Gastrocnemius medialis (tissue), 4 donors: ENCODE measurements at regions not wholly inside any gene's neighbourhood (a gene's known extent, or its start where the extent isn't known, plus 50 kb on each side); places are given as distances from the start of the nearest gene placed in this dataset.

Experiments
- ATAC-seq, 2 donors: fragments of 150-250 bp; one replicate each; pipeline ENCODE4 v1.9.1; 2016
- DNase-seq, 2 donors: peaks; one replicate each; pipeline ENCODE4 v3.0.0-alpha.2; 2019
- H3K27ac ChIP-seq, 4 donors: fragments of 200-600 bp; sonication (generic); 1 replicate in 1 of 4; 2 replicates in 3 of 4; pipeline ENCODE4 v1.5.1; 2016 to 2018; ENCODE audit warnings: mild to moderate bottlenecking in 2 of 4, moderate library complexity in 1 of 4
- H3K27me3 ChIP-seq, 3 donors: fragments of 200-600 bp; sonication (generic) in 2 of 3; 1 replicate in 1 of 3; 2 replicates in 2 of 3; pipeline versions ENCODE4 v1.5.1 to v1.6.0; 2016 to 2019; ENCODE audit warnings: mild to moderate bottlenecking in 1 of 3, moderate library complexity in 1 of 3
- H3K36me3 ChIP-seq, 2 donors: fragments of 200-600 bp; sonication (generic) in 1 of 2; one replicate each; pipeline ENCODE4 v1.5.1; 2017 to 2018
- H3K4me1 ChIP-seq, 2 donors: fragments of 200-600 bp; sonication (generic) in 1 of 2; one replicate each; pipeline ENCODE4 v1.5.1; 2016 to 2017; ENCODE audit warnings: mild to moderate bottlenecking in 2 of 2
- H3K4me3 ChIP-seq, 4 donors: fragments of 200-600 bp; sonication (generic) in 3 of 4; 1 replicate in 1 of 4; 2 replicates in 3 of 4; pipeline ENCODE4 v1.5.1; 2016 to 2019; ENCODE audit warnings: mild to moderate bottlenecking in 2 of 4
- H3K9me3 ChIP-seq, 3 donors: fragments of 200-600 bp; sonication (generic) in 2 of 3; 1 replicate in 1 of 3; 2 replicates in 2 of 3; pipeline ENCODE4 v1.5.1; 2016 to 2019
- CTCF ChIP-seq, 5 experiments: fragments of 450-650 bp in 3 of 5; fragments of 200-600 bp in 2 of 5; sonication (generic) in 2 of 5; IDR thresholded peaks in 4 of 5; conservative IDR thresholded peaks in 1 of 5; 1 replicate in 4 of 5; 2 replicates in 1 of 5; pipeline ENCODE4 v1.5.1; 2016 to 2019; ENCODE audit warnings: antibody characterized with exemption in 5 of 5, mild to moderate bottlenecking in 3 of 5, moderate library complexity in 3 of 5
- POLR2A ChIP-seq, 2 donors: fragments of 450-650 bp; IDR thresholded peaks; one replicate each; pipeline ENCODE4 v1.6.1; 2017; ENCODE audit warnings: antibody characterized with exemption in 2 of 2, mild to moderate bottlenecking in 2 of 2, moderate library complexity in 2 of 2
- in situ Hi-C, 4 donors: fragments of 200-750 bp; cut with MboI; loops; one replicate each; pipeline versions ENCODE4 v1.15.0 to v1.8.0; 2017; ENCODE audit warnings: low sequenced_read_pairs in 4 of 4
- intact Hi-C: fragments of 100-400 bp; cut with DNase I; formaldehyde crosslinking; loops from one replicate; pipeline ENCODE4 v1.15.1; 2023; ENCODE audit warnings: low total_unique reads

- ATAC-seq (no peak), DNase-seq (no peak)
- Histone ChIP-seq H3K9me3 (no peaks in the 10 kb centered on the region), H3K4me3 (no peak overlapping the region), H3K36me3 (no peaks in the 10 kb centered on the region), H3K4me1 (no peaks in the 10 kb centered on the region), H3K27ac (no peak overlapping the region), H3K27me3 (no peaks in the 10 kb centered on the region)
- TF ChIP-seq CTCF (IDR thresholded peaks at IDR 0.05 in 4 of 5, conservative IDR thresholded peaks at IDR 0.05 in 1 of 5) (no peak), POLR2A (IDR thresholded peaks at IDR 0.05) (no peak)
- intact Hi-C loops: no loop called here
- in situ Hi-C loops: no loop called here
Observed at GRCh38 chr13:106008540-106008939, 526.9 kb downstream of the EFNB2 start.

- intact Hi-C loops: no loop called here
- in situ Hi-C loops: no loop called here
- no peaks in the 10 kb centered on the region for H3K36me3 ChIP-seq
- DNase-seq (no peak), ATAC-seq (no peak)
- no peak for TF ChIP-seq POLR2A (IDR thresholded peaks at IDR 0.05)
- no peak for TF ChIP-seq CTCF (IDR thresholded peaks at IDR 0.05 in 4 of 5, conservative IDR thresholded peaks at IDR 0.05 in 1 of 5)
- H3K4me3 ChIP-seq: no peak overlapping the region
- H3K4me1 ChIP-seq: no peaks in the 10 kb centered on the region
- H3K27ac ChIP-seq: no peak overlapping the region
- no peaks in the 10 kb centered on the region for H3K9me3 ChIP-seq
- no peaks in the 10 kb centered on the region for H3K27me3 ChIP-seq
Observed at GRCh38 chr13:106007156-106007555, 528.3 kb downstream of the EFNB2 start.

GRCh38 chr13:106003651-106004050 is 531.8 kb downstream of the EFNB2 start:
- Histone ChIP-seq H3K36me3 (no peaks in the 10 kb centered on the region), H3K9me3 (no peaks in the 10 kb centered on the region), H3K4me1 (no peaks in the 10 kb centered on the region), H3K4me3 (no peak overlapping the region), H3K27ac (no peak overlapping the region), H3K27me3 (no peaks in the 10 kb centered on the region)
- no peak for TF ChIP-seq CTCF (IDR thresholded peaks at IDR 0.05 in 4 of 5, conservative IDR thresholded peaks at IDR 0.05 in 1 of 5)
- no peak for TF ChIP-seq POLR2A (IDR thresholded peaks at IDR 0.05)
- DNase-seq: no peak
- ATAC-seq: no peak
- intact Hi-C loops (no loop called here), in situ Hi-C loops (no loop called here)

- no peak overlapping the region for H3K4me3 ChIP-seq
- in situ Hi-C loops (no loop called here), intact Hi-C loops (no loop called here)
- H3K9me3 ChIP-seq: no peaks in the 10 kb centered on the region
- peaks cover 0 to 2% (median 0%) of the 10 kb centered on the region in 3 donors for H3K27me3 ChIP-seq
- peaks cover 0 to 2% of the 10 kb centered on the region in 2 donors for H3K4me1 ChIP-seq
- TF ChIP-seq POLR2A (IDR thresholded peaks at IDR 0.05) (no peak), CTCF (IDR thresholded peaks at IDR 0.05 in 4 of 5, conservative IDR thresholded peaks at IDR 0.05 in 1 of 5) (no peak)
- H3K27ac ChIP-seq: no peak overlapping the region
- no peaks in the 10 kb centered on the region for H3K36me3 ChIP-seq
- DNase-seq (no peak), ATAC-seq (no peak)
Observed at GRCh38 chr13:106001443-106001842, 534.0 kb downstream of the EFNB2 start.
